Activated gamma-delta T cell (primary cell): ENCODE measurements at regions not wholly inside any gene's neighbourhood (a gene's known extent, or its start where the extent isn't known, plus 50 kb on each side); places are given as distances from the start of the nearest gene placed in this dataset.
"Not testable (repeated sequence)": the region's sequence is repeated elsewhere in the genome, so short reads cannot be mapped to it uniquely, and the experiment has no call there.

ENCODE experiments used
- DNase-seq: peaks from one replicate; lab custom pipeline; 2025; lab: John Stamatoyannopoulos, UW

DNA sequence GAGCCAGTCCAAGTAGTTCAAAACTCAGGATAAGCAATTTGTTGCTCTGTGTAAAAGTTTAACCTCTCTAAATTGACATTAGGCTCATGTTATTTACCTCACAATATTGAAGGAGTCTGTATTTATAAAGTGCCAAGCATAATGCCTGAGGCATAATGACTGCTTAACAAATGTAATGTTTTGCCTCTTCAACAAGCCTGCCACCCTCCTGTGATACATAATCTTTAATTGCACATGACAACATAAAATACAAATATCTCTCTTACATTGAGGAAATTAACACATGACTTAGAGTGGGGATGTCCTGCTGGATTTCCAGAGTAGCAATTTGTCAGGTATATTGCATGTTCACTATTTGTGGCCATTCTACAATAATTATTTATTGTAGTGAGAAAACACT is 469.2 kb upstream of the ANO5 start:
- no peak for DNase-seq

DNA sequence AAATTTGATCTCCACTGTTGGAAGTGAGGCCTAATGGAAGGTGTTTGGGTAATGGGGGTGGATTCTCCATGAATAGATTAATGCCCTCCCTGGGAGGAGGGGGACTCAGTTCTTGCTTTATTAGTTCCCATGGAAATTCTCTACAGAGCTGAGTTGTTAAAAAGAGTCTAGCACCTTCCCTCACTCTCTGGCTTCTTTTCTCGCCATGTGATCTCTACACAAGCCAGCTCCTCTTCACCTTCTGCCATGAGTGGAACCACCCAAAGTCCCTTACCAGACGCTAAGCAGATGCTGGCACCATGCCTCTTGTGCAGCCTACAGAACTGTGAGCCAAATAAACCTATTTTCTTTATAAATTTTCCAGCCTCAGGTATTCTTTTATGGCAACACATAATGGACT is 465.8 kb upstream of the ANO5 start:
- no peak for DNase-seq

- no peak for DNase-seq
Observed at GRCh38 chr11:21736404-21736803, 456.5 kb upstream of the ANO5 start.

- peak; percentile 10 for DNase-seq
Observed at GRCh38 chr11:21752475-21753243, 440.2 kb upstream of the ANO5 start.

DNA sequence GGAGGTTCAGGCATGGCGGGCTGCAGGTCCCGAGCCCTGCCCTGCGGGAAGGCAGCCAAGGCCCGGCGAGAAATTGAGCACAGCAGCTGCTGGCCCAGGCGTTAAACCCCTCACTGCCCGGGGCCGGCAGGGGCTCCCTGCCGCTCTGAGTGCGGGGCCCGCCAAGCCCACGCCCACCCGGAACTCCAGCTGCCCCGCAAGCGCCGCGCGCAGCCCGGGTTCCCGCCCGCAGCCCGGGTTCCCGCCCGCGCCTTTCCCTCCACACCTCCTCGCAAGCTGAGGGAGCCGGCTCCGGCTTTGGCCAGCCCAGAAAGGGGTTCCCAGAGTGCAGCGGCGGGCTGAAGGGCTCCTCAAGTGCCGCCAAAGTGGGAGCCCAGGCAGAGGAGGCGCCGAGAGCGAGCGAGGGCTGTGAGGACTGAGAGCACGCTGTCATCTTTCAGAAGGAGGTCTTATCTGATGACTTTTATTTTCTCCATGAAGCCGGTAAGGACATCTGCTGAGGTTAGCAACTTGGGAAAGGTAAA is 439.6 kb upstream of the ANO5 start:
- DNase-seq = peak; percentile 8

DNA sequence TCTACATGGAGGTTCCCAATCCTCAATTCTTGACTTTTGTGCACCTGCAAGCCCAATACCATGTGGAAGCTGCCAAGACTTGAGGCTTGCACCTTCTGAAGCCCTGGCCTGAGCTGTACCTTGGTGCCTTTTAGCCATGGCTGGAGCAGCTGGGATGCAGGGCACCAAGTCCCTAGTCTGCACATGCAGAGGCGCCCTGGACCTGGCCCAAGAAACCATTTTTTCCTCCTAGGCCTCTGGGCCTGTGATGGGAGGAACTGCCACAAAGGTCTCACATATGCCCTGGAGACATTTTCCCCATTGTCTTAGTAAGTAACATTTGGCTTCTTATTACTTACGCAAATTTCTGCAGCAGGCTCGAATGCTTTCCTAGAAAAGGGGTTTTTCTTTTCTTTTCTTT is 431.9 kb upstream of the ANO5 start:
- DNase-seq = no peak

GRCh38 chr11:21768388-21768787 is 424.5 kb upstream of the ANO5 start:
- no peak for DNase-seq

DNA sequence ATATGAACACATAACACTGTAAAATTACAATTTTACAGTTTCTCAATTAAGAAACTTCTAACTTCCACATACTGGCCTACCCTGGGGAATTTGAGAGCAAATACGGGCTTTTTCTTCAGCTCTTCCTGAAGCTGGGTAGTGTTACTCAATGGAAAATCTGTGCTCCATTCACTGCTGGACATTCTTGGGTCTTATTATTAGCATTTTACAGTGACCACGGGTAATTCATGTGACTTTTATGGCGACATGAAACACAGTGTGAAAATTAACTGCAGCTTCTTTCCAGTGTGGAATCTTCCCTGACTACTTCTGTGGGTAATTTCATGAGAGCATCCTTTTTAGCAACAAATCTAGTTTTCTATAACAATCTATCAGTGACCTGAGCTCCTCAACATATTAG is 423.7 kb upstream of the ANO5 start:
- no peak for DNase-seq

DNA sequence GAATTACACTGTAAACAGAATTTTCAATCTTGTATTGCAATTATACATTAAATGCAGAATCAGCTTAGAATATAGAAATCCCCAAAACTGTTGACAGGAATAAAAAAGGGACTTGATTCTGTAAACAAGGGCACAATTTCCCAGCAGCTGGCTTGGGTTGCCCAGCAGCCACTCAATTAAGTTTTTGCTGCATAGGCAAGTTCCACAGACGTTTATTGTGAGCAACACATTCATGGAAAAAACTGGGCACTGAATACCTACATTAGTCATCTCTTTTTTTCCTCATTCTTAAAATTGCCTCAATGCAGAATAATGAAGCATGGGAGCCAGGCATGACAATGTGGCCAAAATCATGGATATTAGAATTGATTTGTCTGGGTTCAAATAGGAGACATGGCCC is 421.8 kb upstream of the ANO5 start:
- no peak for DNase-seq

- no peak for DNase-seq
Observed at GRCh38 chr11:21774212-21774611, 418.7 kb upstream of the ANO5 start.

- DNase-seq = no peak
Observed at GRCh38 chr11:21775911-21776310, 417.0 kb upstream of the ANO5 start.

GRCh38 chr11:21783954-21784353 is 408.9 kb upstream of the ANO5 start:
- no peak for DNase-seq

GRCh38 chr11:21785351-21785750 is 407.5 kb upstream of the ANO5 start:
- no peak for DNase-seq

GRCh38 chr11:21794306-21794705 is 398.6 kb upstream of the ANO5 start:
- no peak for DNase-seq

DNA sequence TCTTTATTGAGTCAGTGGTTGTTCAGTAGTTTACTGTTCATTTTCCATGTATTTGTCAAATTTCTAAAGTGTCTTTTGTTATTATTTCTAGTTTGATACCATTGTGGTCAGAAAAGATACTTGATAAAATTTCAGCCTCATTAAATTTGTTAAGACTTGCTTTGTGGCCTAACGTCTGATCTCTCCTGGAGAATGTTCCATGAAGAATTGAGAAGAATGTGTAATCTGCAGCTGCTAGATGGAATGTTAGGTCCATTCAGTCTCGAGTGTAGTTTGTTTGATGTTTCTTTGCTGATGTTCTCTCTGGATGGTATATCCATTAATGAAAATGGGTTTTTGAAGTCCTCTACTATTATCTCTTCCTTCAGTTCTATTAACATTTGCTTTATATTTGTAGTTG is 394.7 kb upstream of the ANO5 start:
- no peak for DNase-seq

GRCh38 chr11:21804523-21804922 is 388.4 kb upstream of the ANO5 start:
- DNase-seq = not testable (repeated sequence)

DNA sequence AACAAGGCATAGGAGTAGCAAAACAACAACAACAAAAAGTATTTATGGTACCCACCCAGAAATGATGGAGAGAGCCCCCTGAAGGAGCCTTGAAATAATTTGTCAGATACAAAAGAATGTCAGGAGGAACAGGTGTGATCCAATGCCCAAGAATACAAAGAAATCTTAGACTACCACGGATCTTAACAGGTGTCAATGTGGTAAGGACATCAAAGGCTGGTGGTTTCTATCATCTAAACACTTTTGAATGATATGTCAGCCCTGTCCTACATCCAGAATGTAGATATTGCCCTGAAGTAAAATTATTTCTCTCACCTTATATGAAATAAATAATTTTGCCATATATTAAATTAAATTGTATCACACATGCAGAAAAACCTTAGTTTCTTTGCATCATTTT is 386.4 kb upstream of the ANO5 start:
- DNase-seq = no peak

DNA sequence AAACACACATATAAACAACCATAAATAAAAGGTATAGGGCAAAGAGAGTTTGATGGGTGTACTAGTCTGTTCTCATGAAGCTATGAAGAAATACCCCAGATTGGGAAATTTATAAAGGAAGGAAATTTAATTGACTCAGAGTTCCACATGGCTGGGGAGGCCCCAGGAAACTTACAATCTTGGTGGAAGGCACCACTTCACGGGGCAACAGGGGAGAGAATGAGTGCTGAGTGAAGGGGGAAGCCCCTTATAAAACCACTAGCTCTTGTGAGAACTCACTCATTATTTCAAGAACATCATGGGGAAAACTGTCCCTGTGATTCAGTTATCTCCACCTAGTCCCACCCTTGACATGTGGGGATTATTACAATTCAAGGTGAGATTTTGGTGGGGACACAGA is 385.9 kb upstream of the ANO5 start:
- DNase-seq = no peak

DNA sequence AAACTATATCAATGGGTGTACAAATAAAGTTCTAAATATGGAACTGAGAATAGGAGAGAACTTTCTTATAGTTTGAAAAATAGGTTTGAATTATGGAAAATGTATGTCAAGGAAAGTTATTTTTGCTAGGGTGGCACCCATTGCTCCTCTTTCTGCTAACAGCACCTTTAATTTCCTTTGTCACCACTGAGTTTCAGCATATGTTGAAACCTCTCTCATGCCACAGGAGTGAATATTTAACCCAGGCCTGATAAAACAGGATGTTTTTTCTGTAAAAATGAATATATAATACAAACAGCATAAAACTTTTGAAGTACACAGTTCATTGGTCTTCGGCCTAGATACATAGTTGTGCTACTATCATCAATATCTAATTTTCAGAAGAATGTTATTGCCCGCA is 385.5 kb upstream of the ANO5 start:
- no peak for DNase-seq

GRCh38 chr11:21810650-21811049 is 382.2 kb upstream of the ANO5 start:
- DNase-seq = no peak

GRCh38 chr11:21811572-21811971 is 381.3 kb upstream of the ANO5 start:
- DNase-seq = no peak

- no peak for DNase-seq
Observed at GRCh38 chr11:21814169-21814568, 378.7 kb upstream of the ANO5 start.

DNA sequence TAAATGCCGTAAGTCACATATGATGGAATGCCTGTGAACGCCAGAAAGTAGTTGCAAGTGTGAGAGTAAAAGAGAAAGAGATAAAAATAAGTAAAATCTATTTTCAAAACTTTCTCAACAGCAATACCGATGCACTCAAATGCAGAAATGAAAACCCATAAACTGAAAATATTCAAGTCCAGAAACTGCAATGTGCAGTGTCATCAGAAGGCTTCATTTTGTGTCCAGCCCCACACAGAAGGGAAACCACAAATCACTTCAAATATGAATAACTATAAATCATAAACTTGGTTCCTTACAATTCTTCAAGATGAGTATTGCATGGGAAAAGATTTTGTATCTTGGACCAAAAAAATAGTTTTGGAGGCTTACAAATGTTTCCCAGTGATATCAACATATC is 375.2 kb upstream of the ANO5 start:
- no peak for DNase-seq

DNA sequence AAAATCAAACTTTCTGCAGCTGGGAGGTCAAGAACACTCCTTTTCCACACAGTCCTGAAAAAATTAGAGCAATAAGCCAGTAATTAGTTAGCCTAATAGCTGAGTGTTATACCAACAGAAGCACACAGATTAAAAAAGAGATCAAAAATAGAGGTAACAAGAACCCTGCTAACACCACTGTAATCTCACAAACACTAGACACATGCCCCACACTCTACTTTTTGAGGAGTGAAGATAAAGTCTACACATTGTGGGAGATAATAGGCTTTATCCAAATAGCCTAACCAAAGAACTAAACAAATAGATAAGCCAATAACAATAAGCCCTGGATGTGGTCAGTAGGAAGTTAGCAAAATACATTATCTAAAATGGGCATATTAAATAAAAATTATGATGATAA is 372.7 kb upstream of the ANO5 start:
- no peak for DNase-seq
